ENCODE measurements at regions not wholly inside any gene's neighbourhood (a gene's known extent, or its start where the extent isn't known, plus 50 kb on each side); places are given as distances from the start of the nearest gene placed in this dataset.

GRCh38 chr9:102049586-102050246 is 311.3 kb upstream of the GRIN3A start:
- Histone ChIP-seq H3K27me3 (ENCODE audit: insufficient read depth) (no peaks in the 10 kb centered on the region), H2AFZ (ENCODE audit: low read depth) (peak overlapping the region; percentile 64), H3K27ac (ENCODE audit: low read depth in 2 of 2, low read length in 1 of 2) (no peak overlapping the region), H3K9me2 (no peaks in the 10 kb centered on the region), H3K79me2 (ENCODE audit: insufficient read depth) (no peaks in the 10 kb centered on the region), H3K36me3 (replicated peaks in 1 of 2; ENCODE audit: control insufficient read depth in 1 of 2, insufficient read depth in 2 of 2, low read length in 1 of 2) (no peaks in the 10 kb centered on the region), H3K4me2 (peak overlapping the region; percentile 51), H3F3A (replicated peaks; ENCODE audit: insufficient read depth) (no peaks in the 10 kb centered on the region), H3K9me3 (no peaks in the 10 kb centered on the region), H3K4me1 (ENCODE audit: control insufficient read depth in 1 of 2, insufficient read depth in 2 of 2, low read depth in 1 of 2, low read length in 1 of 2) (no peaks in the 10 kb centered on the region), H3K9ac (no peak overlapping the region), H3K4me3 (ENCODE audit: low read depth in 2 of 2, low read length in 1 of 2) (peak overlapping the region in 1 of 2 experiments; percentile 19; a peak in 3 of 4 replicates), H4K20me1 (ENCODE audit: insufficient read depth) (no peaks in the 10 kb centered on the region)
- no peak for DNase-seq
- 4% methylated on average over 4 of the region's 4 CpGs for WGBS (ENCODE audit: low lambda C conversion rate)
- ChIA-PET CTCF (no interaction called here), POLR2A (no interaction called here)
- TF ChIP-seq TEAD4 (IDR thresholded peaks at IDR 0.05; ENCODE audit: borderline replicate concordance, insufficient read depth) (no peak), NFIC (IDR thresholded peaks at IDR 0.05; ENCODE audit: borderline replicate concordance) (no peak), MEF2A (IDR thresholded peaks at IDR 0.05; ENCODE audit: borderline replicate concordance, low read depth) (no peak), FOXJ3 (CRISPR knock-in tag; IDR thresholded peaks at IDR 0.05) (no peak), RXRA (IDR thresholded peaks at IDR 0.05; ENCODE audit: borderline replicate concordance, low read depth) (no peak), YY1 (IDR thresholded peaks at IDR 0.05; ENCODE audit: low read depth) (no peak), TCF12 (IDR thresholded peaks at IDR 0.05) (no peak), GABPA (IDR thresholded peaks at IDR 0.05; ENCODE audit: low read depth) (no peak), CHD2 (IDR thresholded peaks at IDR 0.05; ENCODE audit: low read length, partially characterized antibody) (no peak), TAF1 (IDR thresholded peaks at IDR 0.05; ENCODE audit: borderline replicate concordance, low read depth, low read length) (no peak)

- no peaks in the 10 kb centered on the region for H3K27me3 ChIP-seq (ENCODE audit: insufficient read depth)
- no peak overlapping the region for H3K4me3 ChIP-seq (ENCODE audit: low read depth in 2 of 2, low read length in 1 of 2)
- no peak overlapping the region for H3K4me2 ChIP-seq
- no peaks in the 10 kb centered on the region for H3K36me3 ChIP-seq (replicated peaks in 1 of 2; ENCODE audit: control insufficient read depth in 1 of 2, insufficient read depth in 2 of 2, low read length in 1 of 2)
- H3K9me2 ChIP-seq = no peaks in the 10 kb centered on the region
- ChIA-PET CTCF (no interaction called here), POLR2A (no interaction called here)
- no peaks in the 10 kb centered on the region for H4K20me1 ChIP-seq (ENCODE audit: insufficient read depth)
- WGBS (ENCODE audit: low lambda C conversion rate) = under 1% methylated on average over 3 of the region's 3 CpGs
- no peaks in the 10 kb centered on the region for H3K9me3 ChIP-seq
- no peak for TF ChIP-seq FOSL2 (IDR thresholded peaks at IDR 0.05; ENCODE audit: borderline replicate concordance, low read depth)
- H3K27ac ChIP-seq (ENCODE audit: low read depth in 2 of 2, low read length in 1 of 2) = no peak overlapping the region
- no peak overlapping the region for H2AFZ ChIP-seq (ENCODE audit: low read depth)
- H3K4me1 ChIP-seq (ENCODE audit: control insufficient read depth in 1 of 2, insufficient read depth in 2 of 2, low read depth in 1 of 2, low read length in 1 of 2) = no peaks in the 10 kb centered on the region
- H3F3A ChIP-seq (replicated peaks; ENCODE audit: insufficient read depth) = no peaks in the 10 kb centered on the region
- H3K79me2 ChIP-seq (ENCODE audit: insufficient read depth) = no peaks in the 10 kb centered on the region
- H3K9ac ChIP-seq = no peak overlapping the region
- DNase-seq = no peak
Measured at GRCh38 chr9:102047549-102047948, 309.1 kb upstream of the GRIN3A start.

GRCh38 chr9:102044133-102044532 is 305.7 kb upstream of the GRIN3A start:
- H3K9me2 ChIP-seq = no peaks in the 10 kb centered on the region
- H3K79me2 ChIP-seq (ENCODE audit: insufficient read depth) = no peaks in the 10 kb centered on the region
- TF ChIP-seq CHD2 (IDR thresholded peaks at IDR 0.05; ENCODE audit: low read length, partially characterized antibody) = no peak
- no peaks in the 10 kb centered on the region for H3K36me3 ChIP-seq (replicated peaks in 1 of 2; ENCODE audit: control insufficient read depth in 1 of 2, insufficient read depth in 2 of 2, low read length in 1 of 2)
- no peak overlapping the region for H3K4me2 ChIP-seq
- no peaks in the 10 kb centered on the region for H3F3A ChIP-seq (replicated peaks; ENCODE audit: insufficient read depth)
- no peak overlapping the region for H3K27ac ChIP-seq (ENCODE audit: low read depth in 2 of 2, low read length in 1 of 2)
- H3K27me3 ChIP-seq (ENCODE audit: insufficient read depth) = no peaks in the 10 kb centered on the region
- no peaks in the 10 kb centered on the region for H3K9me3 ChIP-seq
- H3K4me1 ChIP-seq (ENCODE audit: control insufficient read depth in 1 of 2, insufficient read depth in 2 of 2, low read depth in 1 of 2, low read length in 1 of 2) = no peaks in the 10 kb centered on the region
- no peak overlapping the region for H3K9ac ChIP-seq
- WGBS (ENCODE audit: low lambda C conversion rate) = 5% methylated on average over 1 of the region's 1 CpG
- no peak overlapping the region for H3K4me3 ChIP-seq (ENCODE audit: low read depth in 2 of 2, low read length in 1 of 2)
- no peaks in the 10 kb centered on the region for H4K20me1 ChIP-seq (ENCODE audit: insufficient read depth)
- POLR2A ChIA-PET = no interaction called here
- CTCF ChIA-PET = no interaction called here
- no peak overlapping the region for H2AFZ ChIP-seq (ENCODE audit: low read depth)
- no peak for DNase-seq
